H1 (cell line): ENCODE measurements at regions not wholly inside any gene's neighbourhood (a gene's known extent, or its start where the extent isn't known, plus 50 kb on each side); places are given as distances from the start of the nearest gene placed in this dataset.

Experiments
- CTCF ChIA-PET: fragments of 300-600 bp; sonication (Branson Sonifier 250); formaldehyde crosslinking; loops from one replicate; lab custom pipeline; 2021; ENCODE audit not compliant: partially characterized antibody; lab: Charles Lee
- POLR2A ChIA-PET: fragments of 300-600 bp; sonication (Branson Sonifier 250); formaldehyde crosslinking; loops from one replicate; lab custom pipeline; 2021; ENCODE audit warnings: inconsistent platforms; ENCODE audit not compliant: partially characterized antibody; lab: Charles Lee
- DNase-seq, 2 experiments: peaks; one replicate each; pipeline versions ENCODE4 v3.0.0 to v3.0.0-alpha.2; 2010 to 2022; ENCODE audit warnings: low spot score in 2 of 2, low read depth in 1 of 2, mixed read lengths in 1 of 2
- FAIRE-seq: peaks from 2 replicates; lab custom pipeline; 2011; peaks lifted over from hg19 to GRCh38; lab: Jason Lieb, UNC
- H2AFZ ChIP-seq: 2 replicates; pipeline ENCODE4 v1.8.1; 2012; ENCODE audit warnings: low read length, inconsistent platforms
- H2AK5ac ChIP-seq: 2 replicates; pipeline ENCODE4 v1.6.1; 2013; ENCODE audit warnings: low read depth, low read length
- H2BK120ac ChIP-seq: replicated peaks from 2 replicates; pipeline ENCODE3; 2013; ENCODE audit warnings: low read depth, low read length, inconsistent platforms
- H2BK12ac ChIP-seq: 2 replicates; pipeline ENCODE4 v1.6.1; 2013; ENCODE audit warnings: low read depth, low read length
- H2BK15ac ChIP-seq: 2 replicates; pipeline ENCODE4 v1.6.1; 2013; ENCODE audit warnings: low read length
- H2BK20ac ChIP-seq: 2 replicates; pipeline ENCODE4 v1.6.1; 2013; ENCODE audit warnings: low read length
- H2BK5ac ChIP-seq: 2 replicates; pipeline ENCODE4 v1.6.1; 2013; ENCODE audit warnings: low read depth, low read length
- H3K14ac ChIP-seq: 2 replicates; pipeline ENCODE4 v1.6.1; 2013; ENCODE audit warnings: inconsistent platforms; ENCODE audit not compliant: insufficient read length
- H3K18ac ChIP-seq: 2 replicates; pipeline ENCODE4 v1.6.1; 2013; ENCODE audit warnings: low read length; ENCODE audit errors: extremely low read depth
- H3K23ac ChIP-seq: 2 replicates; pipeline ENCODE4 v1.6.1; 2013; ENCODE audit warnings: inconsistent platforms; ENCODE audit not compliant: insufficient read length
- H3K23me2 ChIP-seq: 2 replicates; pipeline ENCODE4 v1.6.1; 2013; ENCODE audit warnings: low read depth, low read length
- H3K27ac ChIP-seq: 2 replicates; pipeline ENCODE4 v1.6.1; 2011; ENCODE audit warnings: low read depth, low read length, inconsistent platforms
- H3K27me3 ChIP-seq, 4 experiments: replicated peaks in 1 of 4; 1 replicate in 1 of 4; 2 replicates in 3 of 4; pipeline versions ENCODE4 v1.6.1 to v1.8.1; 2011 to 2013; ENCODE audit warnings: low read length in 3 of 4, mild to moderate bottlenecking in 3 of 4, inconsistent platforms in 2 of 4, mixed read lengths in 2 of 4, moderate library complexity in 1 of 4; ENCODE audit not compliant: control insufficient read depth in 3 of 4, insufficient read depth in 3 of 4; ENCODE audit errors: extremely low read depth in 1 of 4
- H3K36me3 ChIP-seq, 4 experiments: 2 replicates each; pipeline versions ENCODE4 v1.6.1 to v1.8.1; 2011 to 2013; ENCODE audit warnings: mild to moderate bottlenecking in 4 of 4, low read length in 3 of 4, moderate library complexity in 2 of 4, control low read depth in 1 of 4, inconsistent platforms in 1 of 4; ENCODE audit not compliant: insufficient read depth in 4 of 4, control insufficient read depth in 2 of 4
- H3K4ac ChIP-seq: replicated peaks from 2 replicates; pipeline ENCODE3; 2013; ENCODE audit warnings: low read length, low read depth, mixed read lengths, inconsistent platforms; ENCODE audit not compliant: insufficient read length
- H3K4me1 ChIP-seq, 4 experiments: replicated peaks in 1 of 4; 1 replicate in 1 of 4; 2 replicates in 3 of 4; pipeline versions ENCODE4 v1.6.1 to v1.8.1; 2011 to 2013; ENCODE audit warnings: low read length in 3 of 4, inconsistent platforms in 2 of 4, mixed read lengths in 1 of 4; ENCODE audit not compliant: insufficient read depth in 4 of 4, control insufficient read depth in 3 of 4
- H3K4me2 ChIP-seq, 2 experiments: 2 replicates each; pipeline versions ENCODE4 v1.6.1 to v1.8.1; 2011 to 2013; ENCODE audit warnings: low read depth in 2 of 2, low read length in 2 of 2, control low read depth in 1 of 2, inconsistent platforms in 1 of 2, mild to moderate bottlenecking in 1 of 2; ENCODE audit not compliant: insufficient read depth in 1 of 2
- H3K4me3 ChIP-seq, 4 experiments: fragments of 200-600, 300-600 bp in 1 of 4; sonication (generic), shearing (Covaris generic), sonication (Bioruptor Twin) in 1 of 4; 2 replicates each; pipeline versions ENCODE4 v1.5.1 to v1.8.1; 2011 to 2016; ENCODE audit warnings: low read length in 4 of 4, low read depth in 3 of 4, control low read depth in 2 of 4, inconsistent platforms in 2 of 4, mild to moderate bottlenecking in 2 of 4, mixed read lengths in 1 of 4, moderate library complexity in 1 of 4; ENCODE audit not compliant: insufficient read depth in 2 of 4; ENCODE audit errors: extremely low read depth in 1 of 4
- H3K56ac ChIP-seq: replicated peaks from 2 replicates; pipeline ENCODE3; 2013; ENCODE audit warnings: low read depth, mild to moderate bottlenecking, mixed read lengths, low read length, inconsistent platforms; ENCODE audit not compliant: insufficient read length
- H3K79me1 ChIP-seq: 2 replicates; pipeline ENCODE4 v1.6.1; 2013; ENCODE audit warnings: low read depth, low read length, control low read depth
- H3K79me2 ChIP-seq, 2 experiments: 2 replicates each; pipeline versions ENCODE4 v1.6.1 to v1.8.1; 2012 to 2013; ENCODE audit warnings: low read length in 2 of 2, mild to moderate bottlenecking in 2 of 2, inconsistent platforms in 1 of 2; ENCODE audit not compliant: insufficient read depth in 2 of 2, control insufficient read depth in 1 of 2
- H3K9ac ChIP-seq, 4 experiments: replicated peaks in 1 of 4; 1 replicate in 1 of 4; 2 replicates in 3 of 4; pipeline versions ENCODE4 v1.6.1 to v1.8.1; 2011 to 2013; ENCODE audit warnings: low read depth in 3 of 4, low read length in 3 of 4, control low read depth in 2 of 4, mild to moderate bottlenecking in 2 of 4, moderate library complexity in 2 of 4, inconsistent platforms in 1 of 4; ENCODE audit errors: extremely low read depth in 1 of 4
- H3K9me3 ChIP-seq, 2 experiments: 2 replicates each; pipeline versions ENCODE4 v1.6.1 to v1.8.1; 2012 to 2013; ENCODE audit warnings: mild to moderate bottlenecking in 2 of 2, moderate library complexity in 2 of 2, control low read depth in 1 of 2, inconsistent platforms in 1 of 2, low read depth in 1 of 2, low read length in 1 of 2, mixed read lengths in 1 of 2; ENCODE audit not compliant: insufficient read depth in 2 of 2
- H4K20me1 ChIP-seq, 2 experiments: replicated peaks in 1 of 2; 2 replicates each; pipeline versions ENCODE3 to v1.8.1; 2011 to 2013; ENCODE audit warnings: inconsistent platforms in 2 of 2, low read length in 2 of 2, mild to moderate bottlenecking in 1 of 2; ENCODE audit not compliant: insufficient read depth in 2 of 2, control insufficient read depth in 1 of 2
- H4K5ac ChIP-seq: 2 replicates; pipeline ENCODE4 v1.6.1; 2013; ENCODE audit warnings: low read length, low read depth, mixed read lengths, inconsistent platforms; ENCODE audit not compliant: insufficient read length
- H4K8ac ChIP-seq: 2 replicates; pipeline ENCODE4 v1.8.0; 2013; ENCODE audit warnings: mild to moderate bottlenecking, moderate library complexity, low read length, inconsistent platforms; ENCODE audit not compliant: insufficient read depth; ENCODE audit errors: extremely low read depth
- H4K91ac ChIP-seq: replicated peaks from 2 replicates; pipeline ENCODE3; 2013; ENCODE audit warnings: low read length, mixed read lengths, inconsistent platforms; ENCODE audit not compliant: insufficient read length
- BACH1 ChIP-seq: IDR thresholded peaks from 2 replicates; pipeline ENCODE4 v1.6.1; 2012; ENCODE audit warnings: low read length, improper control_type of control experiment
- CTBP2 ChIP-seq: IDR thresholded peaks from 2 replicates; pipeline ENCODE4 v1.7.0; 2011; ENCODE audit warnings: borderline replicate concordance, mild to moderate bottlenecking, moderate library complexity, mixed read lengths, low read length; ENCODE audit not compliant: insufficient read depth, insufficient read length
- GABPA ChIP-seq: IDR thresholded peaks from 2 replicates; pipeline ENCODE4 v1.6.1; 2011; ENCODE audit warnings: mild to moderate bottlenecking, low read length, moderate library complexity, borderline replicate concordance; ENCODE audit not compliant: insufficient read depth
- SIN3A ChIP-seq, 2 experiments: IDR thresholded peaks in 1 of 2; conservative IDR thresholded peaks in 1 of 2; 2 replicates each; pipeline ENCODE4 v1.6.1; 2011 to 2012; ENCODE audit warnings: low read length in 2 of 2, improper control_type of control experiment in 1 of 2, low read depth in 1 of 2, mild to moderate bottlenecking in 1 of 2
- WGBS, 2 experiments: shearing (Covaris generic) in 1 of 2; methylation state at CpG; one replicate each; pipeline versions ENCODE4 v1.1.6 to v1.1.7; 2013 to 2015; ENCODE audit warnings: low lambda C conversion rate in 2 of 2, mixed read lengths in 2 of 2, inconsistent platforms in 1 of 2, low coverage in 1 of 2, missing lambda C conversion rate in 1 of 2; ENCODE audit not compliant: insufficient replicate concordance in 2 of 2, insufficient coverage in 1 of 2, insufficient read length in 1 of 2; ENCODE audit errors: extremely low coverage in 1 of 2, missing lambda C conversion rate in 1 of 2; 5-methylcytosine and 5-hydroxymethylcytosine counted together

- TF ChIP-seq SIN3A (conservative IDR thresholded peaks at IDR 0.05 in 1 of 2, IDR thresholded peaks at IDR 0.05 in 1 of 2; ENCODE audit: low read depth in 1 of 2, low read length in 2 of 2), result no peak
- no peak for TF ChIP-seq CTBP2
- no peak for TF ChIP-seq BACH1
- TF ChIP-seq GABPA, result no peak
- peak in 1 of 2 experiments; percentile 38 for DNase-seq
- POLR2A ChIA-PET, result no interaction called here
Measured at GRCh38 chr11:116694815-116695590, 77.8 kb downstream of the BUD13 start.

More at GRCh38 chr11:116694815-116695590, 77.8 kb downstream of the BUD13 start:
- H3K9me3 ChIP-seq, result no peaks in the 10 kb centered on the region
- no peaks in the 10 kb centered on the region for H4K20me1 ChIP-seq
- no peak overlapping the region for H4K8ac ChIP-seq
- no peaks in the 10 kb centered on the region for H3K79me2 ChIP-seq
- no peak overlapping the region for H4K5ac ChIP-seq
- CTCF ChIA-PET, result interaction anchor here (0.5 to 3.8 kb wide), 14 partner anchors 10 to 280 kb away, joined by 3 to 21 read pairs (median 3); no protein-coding TSS in a partner anchor
- H3K4me3 ChIP-seq, result no peak overlapping the region
- H3K27me3 ChIP-seq, result no peaks in the 10 kb centered on the region; a peak in 1 of 7 replicates
- no peak overlapping the region for H3K23ac ChIP-seq
- no peaks in the 10 kb centered on the region for H3K36me3 ChIP-seq
- no peak overlapping the region for H3K4me2 ChIP-seq
- WGBS, 2 experiments, result 89% methylated on average over 14 of the region's 14 CpGs; no CpG with 5 or more reads in 1 of the 2 experiments
- FAIRE-seq, result no peak
- H2AFZ ChIP-seq, result no peak overlapping the region
- peak overlapping the region; percentile 83; the same call in 1 of the 2 replicates for H2AK5ac ChIP-seq
- H3K4ac ChIP-seq, result no peak overlapping the region
- H3K79me1 ChIP-seq, result no peaks in the 10 kb centered on the region
- no peaks in the 10 kb centered on the region; the same call in 1 of the 2 replicates for H3K23me2 ChIP-seq
- H3K14ac ChIP-seq, result no peak overlapping the region
- H2BK20ac ChIP-seq, result no peak overlapping the region
- H2BK5ac ChIP-seq, result no peak overlapping the region
- H2BK12ac ChIP-seq, result peak overlapping the region; percentile 45; the same call in 1 of the 2 replicates
- H2BK120ac ChIP-seq, result no peak overlapping the region
- no peak overlapping the region for H4K91ac ChIP-seq
- H3K18ac ChIP-seq, result no peak overlapping the region
- H3K9ac ChIP-seq, result no peak overlapping the region
- peaks cover 3 to 11% (median 6%) of the 10 kb centered on the region in 4 experiments for H3K4me1 ChIP-seq
- no peak overlapping the region for H3K27ac ChIP-seq
- H3K56ac ChIP-seq, result no peak overlapping the region
- H2BK15ac ChIP-seq, result no peak overlapping the region
